ENCODE measurements at regions not wholly inside any gene's neighbourhood (a gene's known extent, or its start where the extent isn't known, plus 50 kb on each side); places are given as distances from the start of the nearest gene placed in this dataset.
A peak's percentile ranks its signal among the peaks of the same experiment; 100 is the strongest.

GRCh38 chr3:154782151-154782550 is 298.0 kb upstream of the MME start:
- peaks cover 7% of the 10 kb centered on the region for H3K27me3 Mint-ChIP-seq (ENCODE audit: low read depth)
- no peaks in the 10 kb centered on the region for H3K9me3 Mint-ChIP-seq
- no peak overlapping the region for H3K4me3 Mint-ChIP-seq
- H3K36me3 Mint-ChIP-seq (ENCODE audit: low read depth): no peaks in the 10 kb centered on the region
- H3K27ac Mint-ChIP-seq: no peak overlapping the region
- H3K4me1 Mint-ChIP-seq: peaks cover 54% of the 10 kb centered on the region
- no peak for TF ChIP-seq CTCF (IDR thresholded peaks at IDR 0.05; ENCODE audit: unreplicated experiment in 3 of 3)

GRCh38 chr3:154781595-154781994 is 298.5 kb upstream of the MME start:
- no peak overlapping the region for H3K4me3 Mint-ChIP-seq
- H3K36me3 Mint-ChIP-seq (ENCODE audit: low read depth): no peaks in the 10 kb centered on the region

GRCh38 chr3:154780263-154780662 is 299.9 kb upstream of the MME start:
- no peak overlapping the region for H3K4me3 Mint-ChIP-seq
- H3K27me3 Mint-ChIP-seq (ENCODE audit: low read depth): peaks cover 7% of the 10 kb centered on the region
- no peaks in the 10 kb centered on the region for H3K9me3 Mint-ChIP-seq
- TF ChIP-seq CTCF (IDR thresholded peaks at IDR 0.05; ENCODE audit: unreplicated experiment in 3 of 3): no peak
- peaks cover 53% of the 10 kb centered on the region for H3K4me1 Mint-ChIP-seq
- no peak overlapping the region for H3K27ac Mint-ChIP-seq
- no peaks in the 10 kb centered on the region for H3K36me3 Mint-ChIP-seq (ENCODE audit: low read depth)

More at GRCh38 chr3:154781595-154781994, 298.5 kb upstream of the MME start:
- Mint-ChIP-seq H3K27ac (no peak overlapping the region), H3K9me3 (no peaks in the 10 kb centered on the region), H3K27me3 (ENCODE audit: low read depth) (peaks cover 7% of the 10 kb centered on the region), H3K4me1 (peaks cover 53% of the 10 kb centered on the region)
- no peak for TF ChIP-seq CTCF (IDR thresholded peaks at IDR 0.05; ENCODE audit: unreplicated experiment in 3 of 3)

DNA sequence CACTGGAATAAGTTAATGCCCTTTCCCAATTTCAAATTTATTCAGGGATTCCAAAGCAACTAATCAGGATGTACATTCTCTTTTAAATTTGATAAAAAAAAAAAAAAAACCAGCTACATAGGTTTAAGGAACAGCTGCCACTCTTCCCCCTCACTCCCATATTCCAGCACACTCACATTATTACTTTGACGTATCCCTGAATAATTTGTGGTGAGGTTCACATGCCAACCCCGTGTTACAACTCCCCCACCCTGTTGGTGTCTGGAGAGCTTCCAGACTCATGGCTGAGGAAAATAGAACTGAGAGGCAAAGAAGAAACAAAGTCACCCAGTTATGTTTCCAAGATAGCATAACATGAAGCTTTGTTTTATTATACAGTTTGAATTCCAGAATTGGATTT is 300.5 kb upstream of the MME start:
- Mint-ChIP-seq H3K4me3 (no peak overlapping the region), H3K27me3 (ENCODE audit: low read depth) (peaks cover 12% of the 10 kb centered on the region), H3K36me3 (ENCODE audit: low read depth) (no peaks in the 10 kb centered on the region), H3K4me1 (peaks cover 53% of the 10 kb centered on the region), H3K27ac (no peak overlapping the region), H3K9me3 (no peaks in the 10 kb centered on the region)
- no peak for TF ChIP-seq CTCF (IDR thresholded peaks at IDR 0.05; ENCODE audit: unreplicated experiment in 3 of 3)

GRCh38 chr3:154778057-154778456 is 302.1 kb upstream of the MME start:
- Mint-ChIP-seq H3K4me3 (no peak overlapping the region), H3K9me3 (no peaks in the 10 kb centered on the region), H3K36me3 (ENCODE audit: low read depth) (no peaks in the 10 kb centered on the region), H3K27ac (peak overlapping the region in 2 of 3 experiments; percentile 27 to 30), H3K27me3 (ENCODE audit: low read depth) (peaks cover 12% of the 10 kb centered on the region), H3K4me1 (peaks cover 46% of the 10 kb centered on the region)
- no peak for TF ChIP-seq CTCF (IDR thresholded peaks at IDR 0.05; ENCODE audit: unreplicated experiment in 3 of 3)

GRCh38 chr3:154776549-154777225 is 303.4 kb upstream of the MME start:
- Mint-ChIP-seq H3K27me3 (ENCODE audit: low read depth) (peaks cover 14% of the 10 kb centered on the region), H3K4me3 (no peak overlapping the region), H3K27ac (no peak overlapping the region), H3K9me3 (no peaks in the 10 kb centered on the region), H3K4me1 (peaks cover 36% of the 10 kb centered on the region), H3K36me3 (ENCODE audit: low read depth) (no peaks in the 10 kb centered on the region)
- no peak for TF ChIP-seq CTCF (IDR thresholded peaks at IDR 0.05; ENCODE audit: unreplicated experiment in 3 of 3)

All from nephron (organoid).